Mesenchymal stem cell (in vitro differentiated cells and primary cell): ENCODE measurements at regions not wholly inside any gene's neighbourhood (a gene's known extent, or its start where the extent isn't known, plus 50 kb on each side); places are given as distances from the start of the nearest gene placed in this dataset.
A peak's percentile ranks its signal among the peaks of the same experiment; 100 is the strongest.
"Not testable (repeated sequence)": the region's sequence is repeated elsewhere in the genome, so short reads cannot be mapped to it uniquely, and the experiment has no call there.

ENCODE experiments used
- DNase-seq: peaks from one replicate; pipeline ENCODE4 v3.0.0-alpha.2; 2013
- H2AFZ ChIP-seq: one replicate; pipeline ENCODE4 v1.6.1; 2013; ENCODE audit warnings: low read depth, mild to moderate bottlenecking, control low read depth, inconsistent platforms, low read length, moderate library complexity
- H2AK5ac ChIP-seq: 2 replicates; pipeline ENCODE4 v1.6.1; 2013; ENCODE audit warnings: low read length, moderate library complexity, mild to moderate bottlenecking, inconsistent platforms; ENCODE audit not compliant: severe bottlenecking
- H2BK120ac ChIP-seq: one replicate; pipeline ENCODE4 v1.6.1; 2013; ENCODE audit warnings: low read depth, mild to moderate bottlenecking, inconsistent platforms, low read length, moderate library complexity
- H2BK12ac ChIP-seq, 2 experiments: one replicate each; pipeline ENCODE4 v1.6.1; 2013; ENCODE audit warnings: inconsistent platforms in 2 of 2, low read length in 2 of 2, mild to moderate bottlenecking in 2 of 2, moderate library complexity in 2 of 2, control low read depth in 1 of 2
- H2BK15ac ChIP-seq: one replicate; pipeline ENCODE4 v1.6.1; 2013; ENCODE audit warnings: mild to moderate bottlenecking, low read depth, inconsistent platforms; ENCODE audit not compliant: poor library complexity, severe bottlenecking
- H2BK5ac ChIP-seq: 2 replicates; pipeline ENCODE4 v1.6.1; 2013; ENCODE audit warnings: low read depth, mild to moderate bottlenecking, low read length, control low read depth, inconsistent platforms; ENCODE audit not compliant: poor library complexity, severe bottlenecking
- H3K14ac ChIP-seq, 2 experiments: one replicate each; pipeline ENCODE4 v1.6.1; 2013; ENCODE audit warnings: inconsistent platforms in 2 of 2, low read length in 2 of 2, control low read depth in 1 of 2, mild to moderate bottlenecking in 1 of 2, moderate library complexity in 1 of 2
- H3K18ac ChIP-seq, 2 experiments: one replicate each; pipeline ENCODE4 v1.6.1; 2013; ENCODE audit warnings: inconsistent platforms in 2 of 2, low read length in 2 of 2, control low read depth in 1 of 2, low read depth in 1 of 2, mild to moderate bottlenecking in 1 of 2
- H3K23ac ChIP-seq, 2 experiments: one replicate each; pipeline ENCODE4 v1.6.1; 2013; ENCODE audit warnings: inconsistent platforms in 2 of 2, low read length in 2 of 2, mild to moderate bottlenecking in 2 of 2, moderate library complexity in 2 of 2, control low read depth in 1 of 2
- H3K27ac ChIP-seq: 2 replicates; pipeline ENCODE4 v1.5.1; 2013; ENCODE audit warnings: mild to moderate bottlenecking, moderate library complexity, low read length, control low read depth, inconsistent platforms; ENCODE audit not compliant: poor library complexity, severe bottlenecking
- H3K27me3 ChIP-seq, 2 experiments: 2 replicates each; pipeline versions ENCODE4 v1.6.1 to v1.7.0; 2013; ENCODE audit warnings: low read length in 2 of 2, mild to moderate bottlenecking in 2 of 2, moderate library complexity in 2 of 2, control low read depth in 1 of 2, inconsistent platforms in 1 of 2; ENCODE audit not compliant: control insufficient read depth in 1 of 2, insufficient read depth in 1 of 2
- H3K36me3 ChIP-seq, 2 experiments: 2 replicates each; pipeline versions ENCODE4 v1.6.1 to v1.7.0; 2013; ENCODE audit warnings: low read length in 2 of 2, control low read depth in 1 of 2, inconsistent platforms in 1 of 2, low read depth in 1 of 2, mild to moderate bottlenecking in 1 of 2; ENCODE audit not compliant: insufficient read depth in 2 of 2, control insufficient read depth in 1 of 2
- H3K4ac ChIP-seq, 2 experiments: one replicate each; pipeline ENCODE4 v1.6.1; 2013; ENCODE audit warnings: inconsistent platforms in 2 of 2, low read length in 2 of 2, mild to moderate bottlenecking in 2 of 2, moderate library complexity in 2 of 2, control low read depth in 1 of 2, low read depth in 1 of 2
- H3K4me1 ChIP-seq: 2 replicates; pipeline ENCODE4 v1.6.1; 2013; ENCODE audit warnings: low read depth, low read length, control low read depth; ENCODE audit not compliant: control insufficient read depth, insufficient read depth
- H3K4me2 ChIP-seq: 2 replicates; pipeline ENCODE4 v1.6.1; 2013; ENCODE audit warnings: low read length, mild to moderate bottlenecking, inconsistent platforms; ENCODE audit not compliant: poor library complexity, severe bottlenecking
- H3K4me3 ChIP-seq, 2 experiments: 2 replicates each; pipeline versions ENCODE4 v1.5.1 to v1.7.0; 2013; ENCODE audit warnings: low read length in 2 of 2, mild to moderate bottlenecking in 2 of 2, control low read depth in 1 of 2, low read depth in 1 of 2; ENCODE audit not compliant: insufficient read depth in 1 of 2
- H3K79me1 ChIP-seq: replicated peaks from 2 replicates; pipeline ENCODE4 v1.6.1; 2013; ENCODE audit warnings: mild to moderate bottlenecking, control low read depth, low read length, inconsistent platforms; ENCODE audit not compliant: poor library complexity, severe bottlenecking
- H3K9ac ChIP-seq: 2 replicates; pipeline ENCODE4 v1.7.0; 2013; ENCODE audit warnings: mild to moderate bottlenecking, low read length, moderate library complexity
- H3K9me3 ChIP-seq: 2 replicates; pipeline ENCODE4 v1.7.0; 2013; ENCODE audit warnings: mild to moderate bottlenecking, low read length; ENCODE audit not compliant: control insufficient read depth
- H4K8ac ChIP-seq: one replicate; pipeline ENCODE4 v1.6.1; 2013; ENCODE audit warnings: inconsistent platforms, mild to moderate bottlenecking, low read length, moderate library complexity
- H4K91ac ChIP-seq: one replicate; pipeline ENCODE4 v1.6.1; 2013; ENCODE audit warnings: mild to moderate bottlenecking, low read length, inconsistent platforms
- WGBS: methylation state at CpG from one replicate; pipeline ENCODE4 v1.1.7; 2013; ENCODE audit warnings: mixed read lengths; 5-methylcytosine and 5-hydroxymethylcytosine counted together

DNA sequence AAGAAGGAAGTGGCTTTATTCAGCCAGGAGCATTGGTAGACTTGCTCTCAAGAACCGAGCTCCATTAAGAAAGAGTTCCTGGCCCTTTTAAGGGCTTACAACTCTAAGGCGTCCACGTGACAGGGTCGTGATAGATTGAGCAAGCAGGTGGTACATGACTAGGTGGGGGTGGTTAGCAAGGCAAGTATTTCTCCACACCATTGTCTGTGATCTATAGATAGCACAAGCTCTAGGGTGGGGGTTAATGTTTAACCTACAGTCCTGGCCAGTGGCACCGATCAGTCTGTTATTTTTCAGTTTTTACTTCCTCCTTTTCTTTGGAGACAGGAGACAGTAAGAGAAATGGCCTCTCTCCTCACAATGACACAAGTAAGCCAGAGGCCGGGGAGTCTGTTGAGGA is 215.1 kb downstream of the UQCRFS1 start:
- H2BK5ac ChIP-seq, H3K9ac ChIP-seq, H3K23ac ChIP-seq, H3K4me2 ChIP-seq, H4K8ac ChIP-seq, H3K36me3 ChIP-seq, H3K27me3 ChIP-seq, H2AFZ ChIP-seq, H3K4ac ChIP-seq, DNase-seq, H2BK12ac ChIP-seq, H4K91ac ChIP-seq, H3K79me1 ChIP-seq, H2AK5ac ChIP-seq, H3K4me1 ChIP-seq, H2BK15ac ChIP-seq, H3K14ac ChIP-seq, H2BK120ac ChIP-seq, H3K18ac ChIP-seq, H3K4me3 ChIP-seq: not testable (repeated sequence)
- H3K27ac ChIP-seq: peak overlapping the region; percentile 19
- 80% methylated on average over 5 of the region's 6 CpGs for WGBS
- peaks cover 36% of the 10 kb centered on the region for H3K9me3 ChIP-seq

DNA sequence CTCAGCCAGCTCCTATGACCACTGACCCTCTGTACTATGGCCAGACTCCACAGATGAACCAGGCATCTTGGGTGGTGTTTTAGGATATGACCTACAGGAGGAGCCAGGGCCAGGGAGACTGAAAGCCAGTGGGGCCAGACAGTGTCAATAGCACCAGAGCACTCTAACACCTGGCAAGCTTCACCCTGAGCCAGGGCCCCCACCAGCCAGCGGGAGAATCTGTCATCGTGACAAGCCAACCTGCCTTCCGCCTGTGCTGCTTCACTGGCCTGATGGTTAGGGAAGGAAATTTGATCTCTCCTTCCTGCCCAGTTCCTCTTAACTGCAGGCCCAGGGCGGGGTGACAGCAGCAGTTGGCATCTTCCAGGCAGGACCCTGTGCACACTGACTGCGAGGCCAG is 222.4 kb downstream of the UQCRFS1 start:
- H3K27me3 ChIP-seq: peaks cover 0 to 25% of the 10 kb centered on the region in 2 experiments
- no peak overlapping the region for H4K91ac ChIP-seq
- no peak overlapping the region for H2AFZ ChIP-seq
- H2BK5ac ChIP-seq: no peak overlapping the region
- no peak overlapping the region for H2BK15ac ChIP-seq
- H2BK12ac ChIP-seq: no peak overlapping the region
- H2AK5ac ChIP-seq: no peak overlapping the region
- no peak overlapping the region for H3K27ac ChIP-seq
- H3K4me3 ChIP-seq: no peak overlapping the region
- H3K36me3 ChIP-seq: no peaks in the 10 kb centered on the region
- H3K9me3 ChIP-seq: peaks cover 28% of the 10 kb centered on the region
- H3K4me1 ChIP-seq: no peaks in the 10 kb centered on the region
- no peak overlapping the region for H3K23ac ChIP-seq
- no peak overlapping the region for H4K8ac ChIP-seq
- 67% methylated on average over 5 of the region's 5 CpGs for WGBS
- no peak overlapping the region for H3K9ac ChIP-seq
- H3K4me2 ChIP-seq: no peak overlapping the region
- no peak for DNase-seq
- no peak overlapping the region for H3K14ac ChIP-seq
- no peaks in the 10 kb centered on the region for H3K79me1 ChIP-seq
- no peak overlapping the region for H3K18ac ChIP-seq
- no peak overlapping the region for H3K4ac ChIP-seq
- H2BK120ac ChIP-seq: no peak overlapping the region

DNA sequence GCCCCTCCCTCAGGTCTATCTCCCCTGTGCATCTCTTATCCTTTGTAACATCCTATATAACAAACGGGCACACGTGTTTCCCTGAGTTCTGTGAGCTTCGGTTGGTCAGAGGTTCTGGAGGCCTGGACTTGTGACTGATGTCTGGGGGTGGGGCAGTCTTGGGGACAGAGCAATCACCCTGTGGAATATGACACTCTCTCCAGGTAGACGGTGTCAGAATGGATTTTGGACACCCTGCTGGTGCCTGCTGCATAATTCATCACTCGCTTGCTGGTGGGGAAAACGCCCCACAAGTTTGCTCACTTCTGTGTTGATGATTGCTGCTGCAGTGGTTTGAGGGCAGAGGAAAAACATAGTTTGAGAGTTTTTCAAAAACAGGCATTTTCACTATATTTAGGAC is 223.2 kb downstream of the UQCRFS1 start:
- H3K27me3 ChIP-seq: peaks cover 0 to 30% of the 10 kb centered on the region in 2 experiments
- no peak overlapping the region for H2BK5ac ChIP-seq
- no peak overlapping the region for H3K27ac ChIP-seq
- H3K9ac ChIP-seq: no peak overlapping the region
- peaks cover 20% of the 10 kb centered on the region for H3K9me3 ChIP-seq
- no peak overlapping the region for H3K4me2 ChIP-seq
- no peak overlapping the region for H3K4me3 ChIP-seq
- 67% methylated on average over 6 of the region's 6 CpGs for WGBS
- H2BK15ac ChIP-seq: no peak overlapping the region
- H2AK5ac ChIP-seq: no peak overlapping the region
- H3K36me3 ChIP-seq: no peaks in the 10 kb centered on the region
- H4K91ac ChIP-seq: no peak overlapping the region
- H2AFZ ChIP-seq: no peak overlapping the region
- no peak for DNase-seq
- no peak overlapping the region for H3K18ac ChIP-seq
- no peak overlapping the region for H3K4ac ChIP-seq
- H3K14ac ChIP-seq: no peak overlapping the region
- H2BK12ac ChIP-seq: no peak overlapping the region
- H3K23ac ChIP-seq: no peak overlapping the region
- H4K8ac ChIP-seq: no peak overlapping the region
- H3K4me1 ChIP-seq: no peaks in the 10 kb centered on the region
- no peak overlapping the region for H2BK120ac ChIP-seq
- no peaks in the 10 kb centered on the region for H3K79me1 ChIP-seq

DNA sequence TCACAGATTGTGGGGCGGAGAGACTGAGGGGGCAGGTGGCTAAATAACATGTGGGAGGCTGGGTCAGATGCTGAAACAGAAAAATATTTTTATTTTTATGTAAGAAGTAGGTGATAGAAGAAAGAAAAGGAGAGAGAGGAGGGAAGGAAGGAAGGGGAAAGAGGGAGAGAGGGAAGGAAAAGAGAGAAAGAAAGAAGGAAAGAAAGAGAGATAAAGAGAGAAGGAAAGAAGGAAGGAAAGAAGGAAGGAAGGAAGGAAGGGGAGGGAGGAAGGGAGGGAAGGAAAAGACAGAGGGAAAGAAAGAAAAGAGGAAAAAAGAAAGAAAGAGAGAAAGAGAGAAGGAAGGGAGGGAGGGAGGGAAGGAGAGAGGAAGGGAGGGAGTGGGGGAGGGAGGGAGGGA is 224.9 kb downstream of the UQCRFS1 start:
- Histone ChIP-seq H3K4me2 (no peak overlapping the region), H2AFZ (no peak overlapping the region), H2BK12ac (no peak overlapping the region), H3K9ac (no peak overlapping the region), H3K4me1 (no peaks in the 10 kb centered on the region), H3K23ac (no peak overlapping the region), H3K27me3 (peaks cover 0 to 39% of the 10 kb centered on the region in 2 experiments), H3K79me1 (no peaks in the 10 kb centered on the region), H2AK5ac (no peak overlapping the region), H3K18ac (no peak overlapping the region), H3K27ac (no peak overlapping the region), H3K9me3 (peaks cover 5% of the 10 kb centered on the region), H2BK120ac (no peak overlapping the region), H2BK15ac (no peak overlapping the region), H3K4me3 (no peak overlapping the region), H3K14ac (no peak overlapping the region), H3K4ac (no peak overlapping the region), H3K36me3 (no peaks in the 10 kb centered on the region), H4K8ac (no peak overlapping the region), H2BK5ac (no peak overlapping the region), H4K91ac (no peak overlapping the region)
- WGBS: 69% methylated on average over 1 of the region's 1 CpG
- no peak for DNase-seq
